Karpas-422 (cell line): ENCODE measurements at regions not wholly inside any gene's neighbourhood (a gene's known extent, or its start where the extent isn't known, plus 50 kb on each side); places are given as distances from the start of the nearest gene placed in this dataset.

Source experiments
- DNase-seq: peaks from one replicate; pipeline ENCODE4 v3.0.0-alpha.2; 2015
- H2AFZ ChIP-seq: fragments of 200-600 bp; sonication (generic); 2 replicates; pipeline ENCODE4 v1.6.1; 2014; ENCODE audit warnings: antibody characterized with exemption, low read length, mixed read lengths
- H3K27ac ChIP-seq: fragments of 200-600 bp; sonication (generic); 2 replicates; pipeline ENCODE4 v1.5.1; 2014; ENCODE audit warnings: mild to moderate bottlenecking, low read length, moderate library complexity
- H3K27me3 ChIP-seq: fragments of 200-600 bp; sonication (generic); 2 replicates; pipeline ENCODE4 v1.6.1; 2014; ENCODE audit warnings: low read length, mixed read lengths
- H3K36me3 ChIP-seq: fragments of 200-600 bp; sonication (generic); 2 replicates; pipeline ENCODE4 v1.6.1; 2014; ENCODE audit warnings: low read length, mixed read lengths; ENCODE audit not compliant: insufficient read depth
- H3K4me1 ChIP-seq: fragments of 200-600 bp; sonication (generic); 2 replicates; pipeline ENCODE4 v1.6.1; 2014; ENCODE audit warnings: mild to moderate bottlenecking, low read length, mixed read lengths
- H3K4me2 ChIP-seq: fragments of 200-600 bp; sonication (generic); 2 replicates; pipeline ENCODE4 v1.6.1; 2014; ENCODE audit warnings: low read length, low read depth, mild to moderate bottlenecking; ENCODE audit not compliant: poor library complexity, severe bottlenecking
- H3K4me3 ChIP-seq: fragments of 200-600 bp; sonication (generic); 2 replicates; pipeline ENCODE4 v1.5.1; 2014; ENCODE audit warnings: mild to moderate bottlenecking, antibody characterized with exemption, low read length, mixed read lengths
- H3K79me2 ChIP-seq: fragments of 200-600 bp; sonication (generic); 2 replicates; pipeline ENCODE4 v1.6.1; 2014; ENCODE audit warnings: mild to moderate bottlenecking, low read length, mixed read lengths
- H3K9ac ChIP-seq: fragments of 200-600 bp; sonication (generic); 2 replicates; pipeline ENCODE4 v1.6.0; 2014; ENCODE audit warnings: low read length
- H3K9me2 ChIP-seq: fragments of 200-600 bp; sonication (generic), shearing (Covaris generic); replicated peaks from 2 replicates; pipeline ENCODE4 v1.6.0; 2014; ENCODE audit warnings: mild to moderate bottlenecking, low read length, moderate library complexity; ENCODE audit not compliant: insufficient read depth
- H3K9me3 ChIP-seq: fragments of 300-700, 200-600 bp; sonication (generic); 2 replicates; pipeline ENCODE4 v1.6.1; 2014; ENCODE audit warnings: low read length, mixed read lengths
- H4K20me1 ChIP-seq: fragments of 200-600 bp; sonication (generic); 2 replicates; pipeline ENCODE4 v1.6.1; 2014; ENCODE audit warnings: mild to moderate bottlenecking, antibody characterized with exemption, low read length, low read depth; ENCODE audit not compliant: insufficient read depth

GRCh38 chr4:14280567-14280966 is 653.0 kb upstream of the BOD1L1 start:
- H3K27me3 ChIP-seq, result no peaks in the 10 kb centered on the region
- no peak overlapping the region for H3K4me2 ChIP-seq
- no peak overlapping the region for H2AFZ ChIP-seq
- H3K79me2 ChIP-seq, result no peaks in the 10 kb centered on the region
- no peak overlapping the region for H3K4me3 ChIP-seq
- no peaks in the 10 kb centered on the region for H4K20me1 ChIP-seq
- no peak overlapping the region for H3K27ac ChIP-seq
- DNase-seq, result no peak
- no peak overlapping the region for H3K9ac ChIP-seq
- no peaks in the 10 kb centered on the region for H3K36me3 ChIP-seq
- no peaks in the 10 kb centered on the region for H3K4me1 ChIP-seq
- H3K9me2 ChIP-seq, result 0 out of 2 replicates have a peak, but pooled peaks cover under 1% of the 10 kb centered on the region
- no peaks in the 10 kb centered on the region for H3K9me3 ChIP-seq

GRCh38 chr4:14284578-14284977 is 657.1 kb upstream of the BOD1L1 start:
- no peaks in the 10 kb centered on the region for H3K27me3 ChIP-seq
- H3K9me3 ChIP-seq, result no peaks in the 10 kb centered on the region
- H3K27ac ChIP-seq, result no peak overlapping the region
- no peaks in the 10 kb centered on the region for H3K9me2 ChIP-seq
- no peaks in the 10 kb centered on the region for H4K20me1 ChIP-seq
- H3K4me3 ChIP-seq, result no peak overlapping the region
- no peak overlapping the region for H3K9ac ChIP-seq
- DNase-seq, result no peak
- no peaks in the 10 kb centered on the region for H3K4me1 ChIP-seq
- no peak overlapping the region for H3K4me2 ChIP-seq
- H2AFZ ChIP-seq, result no peak overlapping the region
- no peaks in the 10 kb centered on the region for H3K79me2 ChIP-seq
- H3K36me3 ChIP-seq, result no peaks in the 10 kb centered on the region

- no peak overlapping the region for H3K4me2 ChIP-seq
- no peaks in the 10 kb centered on the region for H3K79me2 ChIP-seq
- no peaks in the 10 kb centered on the region for H3K27me3 ChIP-seq
- no peaks in the 10 kb centered on the region for H3K4me1 ChIP-seq
- no peak overlapping the region for H2AFZ ChIP-seq
- H3K27ac ChIP-seq, result no peak overlapping the region
- H3K9ac ChIP-seq, result no peak overlapping the region
- H3K9me3 ChIP-seq, result no peaks in the 10 kb centered on the region
- H4K20me1 ChIP-seq, result no peaks in the 10 kb centered on the region
- no peaks in the 10 kb centered on the region for H3K36me3 ChIP-seq
- no peak for DNase-seq
- no peaks in the 10 kb centered on the region for H3K9me2 ChIP-seq
- H3K4me3 ChIP-seq, result no peak overlapping the region
Measured at GRCh38 chr4:14289708-14290107, 662.2 kb upstream of the BOD1L1 start.

- Histone ChIP-seq H3K4me2 (no peak overlapping the region), H3K79me2 (no peaks in the 10 kb centered on the region), H2AFZ (no peak overlapping the region), H3K27ac (no peak overlapping the region), H3K4me1 (no peaks in the 10 kb centered on the region), H3K4me3 (no peak overlapping the region), H3K27me3 (no peaks in the 10 kb centered on the region), H3K9me3 (no peaks in the 10 kb centered on the region), H3K9me2 (no peaks in the 10 kb centered on the region), H3K36me3 (no peaks in the 10 kb centered on the region), H3K9ac (no peak overlapping the region), H4K20me1 (no peaks in the 10 kb centered on the region)
- no peak for DNase-seq
Measured at GRCh38 chr4:14293582-14293981, 666.1 kb upstream of the BOD1L1 start.

GRCh38 chr4:14294611-14295010 is 667.1 kb upstream of the BOD1L1 start:
- H3K4me3 ChIP-seq, result no peak overlapping the region
- H3K9me3 ChIP-seq, result no peaks in the 10 kb centered on the region
- no peak overlapping the region for H3K27ac ChIP-seq
- no peaks in the 10 kb centered on the region for H4K20me1 ChIP-seq
- H3K79me2 ChIP-seq, result no peaks in the 10 kb centered on the region
- no peak overlapping the region for H2AFZ ChIP-seq
- no peaks in the 10 kb centered on the region for H3K4me1 ChIP-seq
- no peak overlapping the region for H3K4me2 ChIP-seq
- no peak overlapping the region for H3K9ac ChIP-seq
- no peak for DNase-seq
- H3K9me2 ChIP-seq, result no peaks in the 10 kb centered on the region
- no peaks in the 10 kb centered on the region for H3K36me3 ChIP-seq
- no peaks in the 10 kb centered on the region for H3K27me3 ChIP-seq

GRCh38 chr4:14299166-14299565 is 671.6 kb upstream of the BOD1L1 start:
- no peaks in the 10 kb centered on the region for H4K20me1 ChIP-seq
- no peaks in the 10 kb centered on the region for H3K36me3 ChIP-seq
- H3K4me3 ChIP-seq, result no peak overlapping the region
- no peaks in the 10 kb centered on the region for H3K9me3 ChIP-seq
- H3K27ac ChIP-seq, result no peak overlapping the region
- no peak overlapping the region for H2AFZ ChIP-seq
- H3K27me3 ChIP-seq, result no peaks in the 10 kb centered on the region
- no peaks in the 10 kb centered on the region for H3K9me2 ChIP-seq
- H3K4me2 ChIP-seq, result no peak overlapping the region
- no peak for DNase-seq
- no peaks in the 10 kb centered on the region for H3K4me1 ChIP-seq
- no peaks in the 10 kb centered on the region for H3K79me2 ChIP-seq
- no peak overlapping the region for H3K9ac ChIP-seq

GRCh38 chr4:14302021-14302420 is 674.5 kb upstream of the BOD1L1 start:
- no peak overlapping the region for H3K4me3 ChIP-seq
- H3K36me3 ChIP-seq, result no peaks in the 10 kb centered on the region
- no peaks in the 10 kb centered on the region for H3K27me3 ChIP-seq
- H2AFZ ChIP-seq, result no peak overlapping the region
- H3K9ac ChIP-seq, result no peak overlapping the region
- H4K20me1 ChIP-seq, result no peaks in the 10 kb centered on the region
- H3K9me2 ChIP-seq, result no peaks in the 10 kb centered on the region
- no peaks in the 10 kb centered on the region for H3K9me3 ChIP-seq
- H3K4me1 ChIP-seq, result no peaks in the 10 kb centered on the region
- no peak for DNase-seq
- H3K79me2 ChIP-seq, result no peaks in the 10 kb centered on the region
- H3K4me2 ChIP-seq, result no peak overlapping the region
- H3K27ac ChIP-seq, result no peak overlapping the region

GRCh38 chr4:14303856-14304255 is 676.3 kb upstream of the BOD1L1 start:
- H4K20me1 ChIP-seq, result no peaks in the 10 kb centered on the region
- no peaks in the 10 kb centered on the region for H3K9me2 ChIP-seq
- no peaks in the 10 kb centered on the region for H3K79me2 ChIP-seq
- H3K27me3 ChIP-seq, result no peaks in the 10 kb centered on the region
- no peak overlapping the region for H3K27ac ChIP-seq
- H2AFZ ChIP-seq, result no peak overlapping the region
- no peak for DNase-seq
- H3K36me3 ChIP-seq, result no peaks in the 10 kb centered on the region
- no peak overlapping the region for H3K4me3 ChIP-seq
- H3K4me1 ChIP-seq, result no peaks in the 10 kb centered on the region
- no peak overlapping the region for H3K9ac ChIP-seq
- no peaks in the 10 kb centered on the region for H3K9me3 ChIP-seq
- H3K4me2 ChIP-seq, result no peak overlapping the region

GRCh38 chr4:14308229-14308651 is 680.7 kb upstream of the BOD1L1 start:
- no peaks in the 10 kb centered on the region for H3K27me3 ChIP-seq
- no peaks in the 10 kb centered on the region for H3K9me3 ChIP-seq
- H3K9ac ChIP-seq, result no peak overlapping the region
- no peaks in the 10 kb centered on the region for H3K4me1 ChIP-seq
- DNase-seq, result no peak
- H3K27ac ChIP-seq, result no peak overlapping the region
- no peaks in the 10 kb centered on the region for H3K79me2 ChIP-seq
- no peak overlapping the region for H3K4me2 ChIP-seq
- no peaks in the 10 kb centered on the region for H4K20me1 ChIP-seq
- no peaks in the 10 kb centered on the region for H3K36me3 ChIP-seq
- no peak overlapping the region for H2AFZ ChIP-seq
- H3K9me2 ChIP-seq, result 0 out of 2 replicates have a peak, but pooled peaks cover 5% of the 10 kb centered on the region
- no peak overlapping the region for H3K4me3 ChIP-seq
